Fibroblast of skin of left quadriceps (primary cell): ENCODE measurements at regions not wholly inside any gene's neighbourhood (a gene's known extent, or its start where the extent isn't known, plus 50 kb on each side); places are given as distances from the start of the nearest gene placed in this dataset.
"Not testable (repeated sequence)": the region's sequence is repeated elsewhere in the genome, so short reads cannot be mapped to it uniquely, and the experiment has no call there.

Experiments
- DNase-seq, 2 experiments: peaks; one replicate each; pipeline ENCODE4 v3.0.0-alpha.2; 2013; ENCODE audit warnings: low read depth in 2 of 2

- no peak for DNase-seq
Observed at GRCh38 chr10:4638099-4638498, 187.9 kb upstream of the AKR1E2 start.

- DNase-seq = no peak
Observed at GRCh38 chr10:4637657-4638056, 188.3 kb upstream of the AKR1E2 start.

- no peak for DNase-seq
Observed at GRCh38 chr10:4635883-4636282, 190.1 kb upstream of the AKR1E2 start.

GRCh38 chr10:4635388-4635787 lies 190.6 kb upstream of the AKR1E2 start:
- no peak for DNase-seq

GRCh38 chr10:4633776-4634175 lies 192.2 kb upstream of the AKR1E2 start:
- no peak for DNase-seq

- DNase-seq = no peak
Observed at GRCh38 chr10:4633186-4633585, 192.8 kb upstream of the AKR1E2 start.

- no peak for DNase-seq
Observed at GRCh38 chr10:4632757-4633156, 193.2 kb upstream of the AKR1E2 start.

GRCh38 chr10:4626919-4627318 lies 199.1 kb upstream of the AKR1E2 start:
- DNase-seq = no peak

- no peak for DNase-seq
Observed at GRCh38 chr10:4623757-4624420, 202.1 kb upstream of the AKR1E2 start.

GRCh38 chr10:4623200-4623599 lies 202.8 kb upstream of the AKR1E2 start:
- no peak for DNase-seq

GRCh38 chr10:4622384-4622783 lies 203.6 kb upstream of the AKR1E2 start:
- DNase-seq = no peak

GRCh38 chr10:4617589-4617988 lies 208.4 kb upstream of the AKR1E2 start:
- no peak for DNase-seq

- no peak for DNase-seq
Observed at GRCh38 chr10:4615042-4615441, 211.0 kb upstream of the AKR1E2 start.

- DNase-seq = no peak
Observed at GRCh38 chr10:4609251-4609650, 216.8 kb upstream of the AKR1E2 start.

GRCh38 chr10:4607681-4608080 lies 218.3 kb upstream of the AKR1E2 start:
- no peak for DNase-seq

- no peak for DNase-seq
Observed at GRCh38 chr10:4606856-4607636, 219.0 kb upstream of the AKR1E2 start.

GRCh38 chr10:4602764-4603491 lies 223.1 kb upstream of the AKR1E2 start:
- DNase-seq = no peak

GRCh38 chr10:4599471-4599870 lies 226.5 kb upstream of the AKR1E2 start:
- no peak for DNase-seq

- not testable (repeated sequence) for DNase-seq
Observed at GRCh38 chr10:4597898-4598297, 228.1 kb upstream of the AKR1E2 start.

GRCh38 chr10:4596951-4597350 lies 229.1 kb upstream of the AKR1E2 start:
- no peak for DNase-seq

GRCh38 chr10:4595719-4596319 lies 230.2 kb upstream of the AKR1E2 start:
- peak in 1 of 2 experiments; percentile 8 for DNase-seq

GRCh38 chr10:4590807-4591206 lies 235.2 kb upstream of the AKR1E2 start:
- no peak for DNase-seq
